D341Med (cell line): ENCODE measurements at regions not wholly inside any gene's neighbourhood (a gene's known extent, or its start where the extent isn't known, plus 50 kb on each side); places are given as distances from the start of the nearest gene placed in this dataset.
"Not testable (repeated sequence)": the region's sequence is repeated elsewhere in the genome, so short reads cannot be mapped to it uniquely, and the experiment has no call there.

ENCODE experiments used
- DNase-seq: peaks from one replicate; pipeline ENCODE4 v3.0.0; 2012; ENCODE audit warnings: low spot score

DNA sequence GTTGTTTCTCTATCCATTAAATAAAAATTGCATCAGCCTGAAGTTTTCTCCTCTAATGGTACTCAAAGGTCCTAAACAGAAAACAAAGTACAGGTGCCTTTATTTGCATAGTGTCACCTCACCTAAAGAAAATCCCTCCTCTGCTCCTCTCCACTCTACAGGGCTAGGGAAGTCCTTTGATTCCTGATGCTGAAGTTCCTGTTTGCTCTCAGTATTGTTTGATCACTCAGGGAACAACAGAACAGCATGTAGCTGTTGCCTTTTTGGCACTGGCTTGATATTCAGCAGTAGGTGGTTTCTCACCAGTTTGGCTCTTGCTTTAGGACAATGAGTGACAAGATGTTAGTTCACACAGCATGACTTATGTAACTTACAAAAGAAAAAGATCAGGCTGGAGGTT is 156.2 kb upstream of the SLC7A11 start:
- no peak for DNase-seq

- DNase-seq, result no peak
These were observed 151.9 kb upstream of the SLC7A11 start for GRCh38 chr4:138393886-138394610.

DNA sequence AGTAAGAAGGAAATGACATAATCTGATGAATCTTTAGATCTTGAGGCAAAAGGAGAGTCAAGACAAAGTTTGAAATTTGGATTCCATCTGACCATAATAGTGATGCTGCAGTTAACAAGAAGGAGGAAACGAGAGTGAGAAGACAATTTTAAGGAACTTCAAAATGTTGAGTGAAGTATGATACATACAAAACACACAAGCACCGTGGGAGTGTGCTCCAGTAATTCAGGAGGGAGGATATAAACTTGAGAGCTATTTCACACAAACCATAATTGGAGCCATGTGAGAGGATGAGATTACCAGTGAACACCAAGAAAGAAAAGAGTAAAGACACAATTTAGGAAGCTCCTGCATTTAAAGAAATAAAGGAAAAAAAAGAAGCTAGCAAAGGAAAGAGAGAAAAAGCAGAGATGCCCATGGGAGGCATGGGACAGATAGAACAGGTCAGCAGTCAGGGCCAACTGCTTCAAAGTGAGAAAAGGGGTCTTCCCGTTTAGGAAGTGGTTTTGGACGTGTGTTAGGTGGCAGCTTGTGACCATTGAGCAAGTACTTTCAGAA is 150.7 kb upstream of the SLC7A11 start:
- DNase-seq, result no peak

GRCh38 chr4:138389976-138390685 is 148.0 kb upstream of the SLC7A11 start:
- DNase-seq, result no peak

DNA sequence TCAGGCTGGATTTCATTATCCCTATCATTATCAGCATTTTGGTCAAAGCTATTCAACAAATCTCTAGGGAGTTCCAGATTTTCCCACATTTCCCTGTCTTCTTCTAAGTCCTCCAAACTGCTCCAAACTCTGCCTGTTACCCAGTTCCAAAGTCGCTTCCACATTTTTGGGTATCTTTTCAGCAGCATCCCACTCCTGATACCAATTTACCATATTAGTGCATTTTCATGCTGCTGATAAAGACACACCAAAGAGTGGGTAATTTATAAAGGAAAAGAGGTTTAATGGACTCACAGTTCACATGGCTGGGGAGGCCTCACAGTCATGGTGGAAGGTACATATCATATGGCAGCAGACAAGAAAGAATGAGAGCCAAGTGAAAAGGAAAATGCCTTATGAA is 132.8 kb upstream of the SLC7A11 start:
- no peak for DNase-seq

DNA sequence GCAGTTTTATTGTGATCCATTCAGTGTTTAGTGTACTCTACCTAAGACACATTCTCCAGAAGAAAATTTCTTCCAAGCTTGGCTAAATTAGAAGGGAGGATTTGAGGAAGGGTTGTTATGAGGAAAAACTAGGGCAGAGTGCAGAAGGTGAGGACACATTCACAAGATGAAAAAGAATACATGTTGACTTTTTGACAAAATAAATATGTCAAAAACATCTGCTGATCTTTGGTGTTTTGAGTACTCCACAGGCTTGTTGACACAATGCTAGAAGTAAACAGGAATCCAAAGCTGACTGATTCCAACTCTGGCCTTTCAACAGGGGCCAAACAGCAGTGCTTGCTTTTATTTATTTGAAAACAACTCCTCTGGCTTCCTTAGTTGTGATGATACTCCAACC is 125.8 kb upstream of the SLC7A11 start:
- DNase-seq, result no peak

- not testable (repeated sequence) for DNase-seq
These were observed 110.3 kb upstream of the SLC7A11 start for GRCh38 chr4:138352446-138352845.

GRCh38 chr4:138348055-138348454 is 105.9 kb upstream of the SLC7A11 start:
- no peak for DNase-seq

DNA sequence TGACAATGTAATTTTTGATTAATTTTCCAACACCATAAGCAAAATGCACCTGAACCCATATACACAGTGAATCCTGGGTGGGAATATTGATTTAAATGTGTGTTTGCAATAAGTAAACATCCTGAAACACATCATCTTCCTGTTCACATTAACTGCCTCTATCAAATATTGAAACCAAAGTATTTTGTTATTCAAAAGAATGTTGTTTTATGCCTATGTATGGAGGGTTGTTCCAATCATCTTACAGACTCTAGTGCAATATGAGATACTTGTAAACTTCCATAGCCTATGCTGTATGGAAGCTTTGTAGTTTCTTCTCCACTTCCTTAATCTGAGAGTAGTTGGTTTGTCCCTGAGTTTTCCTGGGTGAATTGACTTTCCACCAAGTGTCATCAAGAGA is 105.4 kb upstream of the SLC7A11 start:
- no peak for DNase-seq

GRCh38 chr4:138344851-138345250 is 102.7 kb upstream of the SLC7A11 start:
- no peak for DNase-seq

DNA sequence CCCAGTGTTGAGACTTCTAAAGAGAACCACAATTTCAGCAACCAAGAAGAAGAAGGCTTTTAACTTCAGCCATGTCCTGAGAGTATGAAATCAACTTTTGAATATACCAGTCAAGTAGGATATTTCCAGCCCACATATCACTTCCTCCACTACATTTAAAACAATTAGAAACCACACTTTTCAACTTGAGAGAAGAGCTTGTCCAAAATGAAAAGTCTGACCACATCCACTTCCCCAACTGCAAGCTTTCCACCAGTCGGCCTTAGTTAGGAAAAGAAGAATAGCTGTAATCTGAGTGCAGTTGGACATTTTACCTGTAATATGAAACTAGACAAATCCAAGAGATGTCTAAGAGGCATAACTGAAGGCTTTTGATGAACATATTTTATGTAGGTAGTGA is 101.9 kb upstream of the SLC7A11 start:
- no peak for DNase-seq

- no peak for DNase-seq
These were observed 99.7 kb upstream of the SLC7A11 start for GRCh38 chr4:138341739-138342415.

- no peak for DNase-seq
These were observed 96.7 kb upstream of the SLC7A11 start for GRCh38 chr4:138338840-138339239.

GRCh38 chr4:138338222-138338621 is 96.1 kb upstream of the SLC7A11 start:
- DNase-seq, result not testable (repeated sequence)

GRCh38 chr4:138334346-138335016 is 92.3 kb upstream of the SLC7A11 start:
- DNase-seq, result no peak

- not testable (repeated sequence) for DNase-seq
These were observed 90.3 kb upstream of the SLC7A11 start for GRCh38 chr4:138332415-138332814.

GRCh38 chr4:138330531-138330930 is 88.4 kb upstream of the SLC7A11 start:
- peak; percentile 25 for DNase-seq

GRCh38 chr4:138329506-138330070 is 87.4 kb upstream of the SLC7A11 start:
- DNase-seq, result no peak

GRCh38 chr4:138327338-138327737 is 85.2 kb upstream of the SLC7A11 start:
- no peak for DNase-seq

- DNase-seq, result no peak
These were observed 78.7 kb upstream of the SLC7A11 start for GRCh38 chr4:138320831-138321230.

DNA sequence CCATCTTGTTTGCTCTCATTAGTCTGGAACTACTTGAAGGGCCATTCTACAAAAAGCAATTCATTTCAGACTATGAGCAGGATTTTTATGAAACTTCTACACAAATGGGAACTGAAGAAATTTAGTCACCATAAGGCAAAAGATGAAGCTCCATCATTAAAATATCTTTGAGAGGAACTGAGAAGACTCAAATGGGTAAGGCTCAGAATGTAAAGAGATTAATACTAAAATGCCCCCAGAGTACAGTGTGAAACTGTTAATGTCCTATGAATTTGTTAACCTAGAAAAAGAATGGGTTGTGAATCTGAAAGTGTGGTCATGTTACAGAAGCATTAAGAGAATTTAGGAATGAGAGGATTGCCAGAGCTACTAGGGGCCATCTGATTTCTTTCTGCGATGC is 77.9 kb upstream of the SLC7A11 start:
- no peak for DNase-seq

- no peak for DNase-seq
These were observed 75.1 kb upstream of the SLC7A11 start for GRCh38 chr4:138317175-138317748.
